GM13976 (cell line): ENCODE measurements at regions not wholly inside any gene's neighbourhood (a gene's known extent, or its start where the extent isn't known, plus 50 kb on each side); places are given as distances from the start of the nearest gene placed in this dataset.

Experiments used
- DNase-seq: peaks from one replicate; pipeline ENCODE4 v3.0.0; 2012; ENCODE audit warnings: low spot score
- in situ Hi-C: fragments of 300-500 bp; cut with MboI; formaldehyde crosslinking; loops from one replicate; pipeline ENCODE4 v1.12.0; 2022; ENCODE audit warnings: low sequenced_read_pairs, mixed read lengths, inconsistent platforms; ENCODE audit not compliant: unreplicated experiment
- TF ChIP-seq, protein P1 (sequence below): IDR thresholded peaks from 2 replicates; pipeline ENCODE4 v1.5.1; 2012; ENCODE audit warnings: borderline replicate concordance, mild to moderate bottlenecking; ENCODE audit not compliant: insufficient read depth; ENCODE audit errors: extremely low read depth, missing control alignments, control extremely low read depth

DNA sequence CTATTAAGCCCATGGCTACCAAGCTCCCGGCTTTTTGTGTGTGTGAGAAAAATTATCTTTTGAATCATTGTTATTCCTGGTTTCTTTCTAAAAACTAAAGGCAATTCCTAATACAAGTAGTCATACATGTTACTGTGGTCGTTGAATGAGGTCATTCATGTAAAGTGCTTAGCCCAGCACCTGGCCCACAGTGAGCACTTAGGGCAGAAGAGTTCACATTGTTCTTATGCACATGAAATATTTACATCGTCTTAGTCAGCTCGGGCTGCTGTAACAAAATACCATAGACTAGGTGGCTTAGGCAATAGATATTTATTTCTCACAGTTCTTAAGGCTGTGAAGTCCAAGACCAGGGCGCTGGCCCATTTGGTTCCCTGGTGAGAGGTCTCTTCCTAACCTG is 216.1 kb downstream of the SHQ1 start:
- TF ChIP-seq, protein P1, sequence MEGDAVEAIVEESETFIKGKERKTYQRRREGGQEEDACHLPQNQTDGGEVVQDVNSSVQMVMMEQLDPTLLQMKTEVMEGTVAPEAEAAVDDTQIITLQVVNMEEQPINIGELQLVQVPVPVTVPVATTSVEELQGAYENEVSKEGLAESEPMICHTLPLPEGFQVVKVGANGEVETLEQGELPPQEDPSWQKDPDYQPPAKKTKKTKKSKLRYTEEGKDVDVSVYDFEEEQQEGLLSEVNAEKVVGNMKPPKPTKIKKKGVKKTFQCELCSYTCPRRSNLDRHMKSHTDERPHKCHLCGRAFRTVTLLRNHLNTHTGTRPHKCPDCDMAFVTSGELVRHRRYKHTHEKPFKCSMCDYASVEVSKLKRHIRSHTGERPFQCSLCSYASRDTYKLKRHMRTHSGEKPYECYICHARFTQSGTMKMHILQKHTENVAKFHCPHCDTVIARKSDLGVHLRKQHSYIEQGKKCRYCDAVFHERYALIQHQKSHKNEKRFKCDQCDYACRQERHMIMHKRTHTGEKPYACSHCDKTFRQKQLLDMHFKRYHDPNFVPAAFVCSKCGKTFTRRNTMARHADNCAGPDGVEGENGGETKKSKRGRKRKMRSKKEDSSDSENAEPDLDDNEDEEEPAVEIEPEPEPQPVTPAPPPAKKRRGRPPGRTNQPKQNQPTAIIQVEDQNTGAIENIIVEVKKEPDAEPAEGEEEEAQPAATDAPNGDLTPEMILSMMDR: no peak
- in situ Hi-C loops: no loop called here
- no peak for DNase-seq

DNA sequence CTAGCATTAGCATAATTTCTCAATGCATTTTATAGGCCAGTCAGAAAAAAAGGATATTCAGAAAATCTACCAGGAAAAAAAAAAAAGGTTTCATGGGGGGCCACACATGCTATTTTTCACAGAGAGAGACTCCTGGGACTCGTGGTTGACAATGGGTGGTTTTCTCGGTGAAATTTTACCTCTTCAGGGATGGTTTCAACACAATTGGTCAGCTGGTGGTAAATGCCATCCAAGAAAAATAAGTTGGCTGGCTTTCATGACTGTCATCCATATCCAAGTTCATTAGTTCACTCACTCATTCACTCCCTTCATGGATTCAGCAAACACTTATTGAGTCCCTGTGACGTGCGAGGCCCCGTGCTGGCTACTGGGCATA is 217.3 kb downstream of the SHQ1 start:
- TF ChIP-seq, protein P1: no peak
- in situ Hi-C loops: no loop called here
- no peak for DNase-seq

DNA sequence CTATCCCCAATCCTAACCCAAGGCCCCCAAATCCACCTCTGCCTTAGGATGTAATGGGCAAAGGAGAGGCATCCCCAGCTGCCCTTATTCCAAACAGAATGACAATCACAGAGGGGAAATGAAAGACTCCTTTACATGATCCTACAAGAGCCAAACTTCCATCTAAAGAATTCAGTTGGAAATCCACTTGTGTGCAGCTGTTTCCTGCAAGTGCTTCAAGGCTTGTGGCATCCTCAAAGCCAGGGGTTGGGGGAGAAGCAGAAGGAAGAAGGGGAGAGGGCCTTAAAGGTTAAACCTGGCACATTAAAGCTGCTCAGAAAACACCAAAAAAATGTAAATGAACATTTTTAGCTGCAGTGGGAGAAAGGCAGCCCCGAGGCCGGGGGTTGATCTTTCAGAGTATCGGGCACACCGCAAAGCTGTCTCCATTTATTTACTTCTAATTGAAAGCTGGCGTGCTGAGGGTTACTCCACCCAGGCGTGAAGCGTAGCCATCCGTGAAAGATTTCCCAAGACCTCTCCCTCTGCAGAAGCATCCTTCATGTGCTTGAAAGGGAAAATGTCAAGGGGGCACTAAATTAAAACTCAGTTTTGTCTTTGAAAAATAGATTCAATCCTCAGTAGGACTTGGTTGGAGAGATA is 217.8 kb downstream of the SHQ1 start:
- TF ChIP-seq, protein P1: no peak

DNA sequence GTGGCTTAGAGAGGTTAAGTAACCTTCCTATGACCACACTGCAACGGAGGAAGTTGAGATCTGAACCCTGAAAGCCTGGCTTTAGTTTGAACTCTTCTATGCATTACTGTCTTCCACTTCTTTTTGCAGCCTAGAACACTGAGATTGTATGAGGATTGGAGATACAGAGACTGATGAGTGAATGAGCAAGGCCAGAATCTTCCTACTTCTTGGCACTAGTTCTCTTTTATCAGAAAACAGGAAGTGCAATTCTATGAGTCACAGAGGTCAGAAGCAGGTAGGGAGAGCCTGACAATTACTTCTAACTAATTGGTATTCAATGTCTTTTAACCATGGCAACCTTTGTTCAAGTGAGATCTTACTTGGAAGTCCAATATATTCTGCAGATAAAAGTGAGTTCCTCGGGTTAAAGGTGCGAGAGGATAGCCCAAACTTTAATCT is 219.0 kb downstream of the SHQ1 start:
- TF ChIP-seq, protein P1: no peak
- in situ Hi-C loops: no loop called here
- DNase-seq: peak; percentile 58

More for the DNA sequence above, 217.8 kb downstream of the SHQ1 start:
- in situ Hi-C loops: no loop called here
- no peak for DNase-seq

DNA sequence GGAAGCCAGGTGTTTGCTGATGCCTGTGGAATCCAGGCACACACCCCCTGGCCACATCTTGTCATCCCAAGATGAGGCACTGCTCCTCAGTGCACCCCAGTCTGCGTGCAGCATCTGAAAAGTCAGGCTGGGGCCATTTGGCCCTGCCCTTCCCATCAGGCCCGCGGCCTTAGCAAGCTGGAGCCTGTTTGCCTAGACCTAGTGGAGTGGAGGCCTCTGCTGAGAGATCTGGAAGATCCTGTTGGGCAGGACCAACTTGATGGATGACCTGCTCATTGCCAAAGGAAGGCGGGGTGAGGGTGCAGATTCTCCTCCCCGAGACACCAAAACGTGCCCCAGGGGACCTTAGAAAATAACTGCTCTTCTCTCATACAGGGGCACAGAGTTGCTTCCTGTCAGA is 220.2 kb downstream of the SHQ1 start:
- no peak for DNase-seq
- TF ChIP-seq, protein P1: no peak
- in situ Hi-C loops: no loop called here

DNA sequence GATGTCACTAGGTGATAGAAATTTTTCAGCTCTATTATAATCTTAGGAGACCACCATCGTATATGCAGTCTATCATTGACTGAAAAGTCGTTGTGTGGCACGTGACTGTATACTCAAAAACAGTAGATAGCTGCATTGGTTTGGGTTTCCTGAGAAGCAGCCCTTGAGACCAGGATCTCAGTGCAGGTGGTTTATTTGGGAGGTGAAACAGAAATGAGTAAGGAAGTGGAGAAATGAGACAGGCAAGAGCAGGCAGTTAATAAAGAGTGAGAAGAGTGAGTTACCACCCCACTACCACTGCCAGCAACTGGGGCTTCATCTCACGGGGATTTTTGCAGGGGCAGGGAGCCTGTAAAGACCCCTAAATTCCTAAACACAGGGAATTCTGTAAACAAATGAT is 221.0 kb downstream of the SHQ1 start:
- in situ Hi-C loops: no loop called here

More for the DNA sequence above, 221.0 kb downstream of the SHQ1 start:
- no peak for DNase-seq
- TF ChIP-seq, protein P1: no peak
